Uterus (tissue), 2 donors: ENCODE measurements at regions not wholly inside any gene's neighbourhood (a gene's known extent, or its start where the extent isn't known, plus 50 kb on each side); places are given as distances from the start of the nearest gene placed in this dataset.

Experiments used
- POLR2A ChIP-seq, 2 donors: fragments of 450-650 bp; IDR thresholded peaks; one replicate each; pipeline ENCODE4 v1.6.1; 2016; ENCODE audit warnings: antibody characterized with exemption in 2 of 2, mild to moderate bottlenecking in 1 of 2, moderate library complexity in 1 of 2
- TF ChIP-seq, protein P1 (sequence below), 4 experiments: fragments of 200-600 bp in 2 of 4; fragments of 450-650 bp in 2 of 4; sonication (generic) in 2 of 4; IDR thresholded peaks; one replicate each; pipeline ENCODE4 v1.5.1; 2016 to 2019; ENCODE audit warnings: antibody characterized with exemption in 4 of 4, mild to moderate bottlenecking in 2 of 4, moderate library complexity in 1 of 4

DNA sequence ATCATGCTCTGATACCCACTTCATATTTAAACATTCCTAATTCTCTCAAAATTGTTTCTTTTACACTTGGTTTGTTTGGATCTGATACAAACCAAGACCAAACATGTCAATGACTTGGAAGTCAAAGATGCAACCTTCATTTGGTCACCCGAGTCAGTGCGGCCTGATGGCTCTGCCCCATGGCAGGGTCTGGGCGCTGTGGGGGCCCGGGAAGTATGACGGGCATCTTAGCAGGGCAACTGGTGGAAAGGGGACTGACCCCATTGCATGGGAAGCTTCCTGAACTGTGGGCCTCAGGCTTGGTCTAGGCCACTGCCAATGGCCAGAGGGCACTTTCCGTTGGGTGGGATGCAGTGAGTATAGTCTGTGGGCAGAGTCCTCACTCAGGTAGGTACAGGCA, 178.0 kb downstream of the KATNIP start:
- TF ChIP-seq, protein P1, sequence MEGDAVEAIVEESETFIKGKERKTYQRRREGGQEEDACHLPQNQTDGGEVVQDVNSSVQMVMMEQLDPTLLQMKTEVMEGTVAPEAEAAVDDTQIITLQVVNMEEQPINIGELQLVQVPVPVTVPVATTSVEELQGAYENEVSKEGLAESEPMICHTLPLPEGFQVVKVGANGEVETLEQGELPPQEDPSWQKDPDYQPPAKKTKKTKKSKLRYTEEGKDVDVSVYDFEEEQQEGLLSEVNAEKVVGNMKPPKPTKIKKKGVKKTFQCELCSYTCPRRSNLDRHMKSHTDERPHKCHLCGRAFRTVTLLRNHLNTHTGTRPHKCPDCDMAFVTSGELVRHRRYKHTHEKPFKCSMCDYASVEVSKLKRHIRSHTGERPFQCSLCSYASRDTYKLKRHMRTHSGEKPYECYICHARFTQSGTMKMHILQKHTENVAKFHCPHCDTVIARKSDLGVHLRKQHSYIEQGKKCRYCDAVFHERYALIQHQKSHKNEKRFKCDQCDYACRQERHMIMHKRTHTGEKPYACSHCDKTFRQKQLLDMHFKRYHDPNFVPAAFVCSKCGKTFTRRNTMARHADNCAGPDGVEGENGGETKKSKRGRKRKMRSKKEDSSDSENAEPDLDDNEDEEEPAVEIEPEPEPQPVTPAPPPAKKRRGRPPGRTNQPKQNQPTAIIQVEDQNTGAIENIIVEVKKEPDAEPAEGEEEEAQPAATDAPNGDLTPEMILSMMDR (IDR thresholded peaks at IDR 0.05), result no peak
- TF ChIP-seq POLR2A (IDR thresholded peaks at IDR 0.05), result no peak
